Astrocyte (in vitro differentiated cells and primary cell): ENCODE measurements at regions not wholly inside any gene's neighbourhood (a gene's known extent, or its start where the extent isn't known, plus 50 kb on each side); places are given as distances from the start of the nearest gene placed in this dataset.

Experiments used
- CTCF ChIP-seq: IDR thresholded peaks from 2 replicates; pipeline ENCODE4 v1.5.1; 2011; ENCODE audit warnings: low read depth, mild to moderate bottlenecking, inconsistent platforms, low read length, moderate library complexity; ENCODE audit not compliant: insufficient read depth
- EZH2 ChIP-seq: IDR thresholded peaks from 2 replicates; pipeline ENCODE4 v1.6.1; 2012; ENCODE audit warnings: mild to moderate bottlenecking, low read length, inconsistent platforms; ENCODE audit not compliant: insufficient read depth

- TF ChIP-seq CTCF (no peak), EZH2 (no peak)
Observed at GRCh38 chr4:24434241-24434640, 150.1 kb downstream of the DHX15 start.
